ENCODE measurements at regions not wholly inside any gene's neighbourhood (a gene's known extent, or its start where the extent isn't known, plus 50 kb on each side); places are given as distances from the start of the nearest gene placed in this dataset.
"Not testable (repeated sequence)": the region's sequence is repeated elsewhere in the genome, so short reads cannot be mapped to it uniquely, and the experiment has no call there.

GRCh38 chr6:71665931-71666330 lies 220.4 kb upstream of the RIMS1 start:
- DNase-seq (ENCODE audit: extremely low spot score, insufficient read length, low read depth) (no peak), FAIRE-seq (no peak)

DNA sequence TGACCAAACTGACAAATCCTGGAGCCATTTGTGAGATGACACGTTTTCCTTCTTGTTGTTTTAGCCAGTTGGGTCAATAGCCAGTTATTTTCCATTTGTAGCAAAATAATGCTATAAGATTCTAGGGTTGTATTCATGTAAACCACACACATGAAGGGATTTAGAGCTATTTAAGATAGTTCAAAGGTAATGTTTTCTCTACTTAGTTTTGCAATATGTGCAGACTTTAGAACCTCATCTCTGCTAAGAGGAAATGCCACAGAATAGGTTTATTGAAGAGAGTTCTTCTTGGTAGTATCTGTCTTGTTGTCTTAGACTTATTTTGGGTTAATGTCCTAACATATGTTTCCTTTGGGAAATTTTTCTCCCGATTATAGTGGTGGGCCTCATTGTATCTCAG lies 213.5 kb upstream of the RIMS1 start:
- FAIRE-seq = no peak

DNA sequence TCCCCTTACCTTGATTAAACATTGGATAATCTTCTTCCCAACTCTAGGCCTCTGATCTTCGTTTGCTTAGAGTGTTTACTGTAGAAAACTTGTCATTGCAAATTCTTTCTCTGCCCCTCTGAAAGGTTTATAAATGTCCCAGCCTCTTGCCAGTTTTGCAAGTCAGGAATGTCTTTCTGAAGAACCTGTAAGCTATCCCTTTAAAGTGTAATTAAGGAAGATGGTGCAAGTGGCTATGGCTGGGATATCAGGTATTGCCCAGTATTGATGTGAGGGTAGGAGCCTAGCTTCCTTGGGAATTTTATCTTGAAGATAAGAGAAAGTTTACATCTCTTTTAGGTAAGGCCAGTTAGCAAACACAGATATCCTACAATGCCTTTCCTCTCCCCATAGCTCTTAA lies 211.0 kb upstream of the RIMS1 start:
- FAIRE-seq (no peak), DNase-seq (ENCODE audit: extremely low spot score, insufficient read length, low read depth) (no peak)

More for the DNA sequence above, 213.5 kb upstream of the RIMS1 start:
- no peak for DNase-seq (ENCODE audit: extremely low spot score, insufficient read length, low read depth)

DNA sequence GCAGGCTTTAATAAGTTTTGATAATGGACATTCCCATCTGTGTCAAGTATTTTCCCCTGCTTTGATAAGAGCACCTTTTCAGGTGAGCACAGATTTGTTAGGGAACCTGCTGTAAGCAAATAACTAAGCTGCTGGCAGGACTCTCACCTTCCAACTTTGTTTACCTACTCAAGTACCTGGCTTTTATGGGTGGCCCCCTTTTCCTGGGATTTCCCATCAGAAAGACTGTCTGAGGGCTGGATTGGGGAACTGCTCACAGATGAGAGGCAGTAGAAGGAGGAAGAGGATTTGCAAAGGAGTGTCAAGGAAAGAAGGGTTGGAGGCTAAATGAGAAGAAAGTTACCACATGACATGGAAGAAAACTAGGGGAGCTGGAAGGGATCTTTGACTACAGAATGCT lies 210.1 kb upstream of the RIMS1 start:
- no peak for DNase-seq (ENCODE audit: extremely low spot score, insufficient read length, low read depth)
- no peak for FAIRE-seq

- FAIRE-seq (no peak), DNase-seq (ENCODE audit: extremely low spot score, insufficient read length, low read depth) (no peak)
These were observed 208.3 kb upstream of the RIMS1 start for GRCh38 chr6:71678091-71678490.

DNA sequence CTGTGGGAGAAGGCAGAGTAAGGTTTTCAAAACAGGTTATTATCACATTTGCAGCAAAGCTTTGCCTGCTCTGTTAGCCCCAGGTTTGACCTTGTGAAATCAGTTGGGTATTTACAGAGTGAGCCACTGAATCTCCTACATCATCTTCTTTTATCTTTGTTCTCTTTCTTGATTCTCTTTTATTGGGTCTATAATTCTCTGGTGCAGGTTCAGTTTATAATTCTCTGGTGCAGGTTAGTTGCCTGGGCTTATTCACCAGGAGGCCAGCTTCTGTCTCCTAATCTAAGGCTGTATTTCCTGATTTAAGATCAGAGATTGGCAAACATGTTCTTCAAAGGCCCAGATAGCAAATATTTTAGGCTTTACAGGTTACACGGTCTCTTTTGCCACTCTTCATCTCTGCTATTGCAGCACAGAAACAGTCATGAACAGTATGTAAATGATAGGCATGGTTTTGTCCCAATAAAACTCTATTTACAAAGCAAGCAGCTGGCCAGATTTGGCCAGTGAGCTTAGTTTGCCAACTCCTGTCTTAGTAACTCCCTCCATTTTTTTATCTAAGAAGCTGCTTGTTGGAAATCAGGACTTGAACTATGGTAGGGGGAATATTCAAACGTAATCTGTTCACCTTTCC lies 205.0 kb upstream of the RIMS1 start:
- FAIRE-seq (no peak), DNase-seq (ENCODE audit: extremely low spot score, insufficient read length, low read depth) (no peak)

- FAIRE-seq; DNase-seq (ENCODE audit: extremely low spot score, insufficient read length, low read depth): not testable (repeated sequence)
These were observed 200.2 kb upstream of the RIMS1 start for GRCh38 chr6:71686021-71686677.

GRCh38 chr6:71698702-71699101 lies 187.6 kb upstream of the RIMS1 start:
- DNase-seq (ENCODE audit: extremely low spot score, insufficient read length, low read depth) (no peak), FAIRE-seq (no peak)

DNA sequence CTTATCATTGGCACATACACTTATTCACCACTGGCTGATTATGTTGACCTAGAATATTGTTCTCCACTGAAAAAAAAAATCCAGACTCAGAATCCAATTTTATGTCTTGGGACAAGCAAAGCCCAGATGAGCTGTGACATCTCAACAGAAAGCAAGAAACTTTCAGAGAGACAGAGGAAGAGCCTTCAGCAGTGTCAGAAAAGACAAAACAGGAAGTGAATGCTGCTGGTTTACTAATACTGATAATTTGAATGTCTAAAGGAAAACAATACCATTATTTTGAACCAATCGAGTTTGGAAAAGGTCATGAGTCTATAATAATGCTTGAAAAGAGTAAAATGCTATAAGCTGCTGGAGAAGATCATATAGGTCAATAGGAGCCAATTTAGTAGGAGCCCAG lies 179.8 kb upstream of the RIMS1 start:
- FAIRE-seq = no peak
- no peak for DNase-seq (ENCODE audit: extremely low spot score, insufficient read length, low read depth)

DNA sequence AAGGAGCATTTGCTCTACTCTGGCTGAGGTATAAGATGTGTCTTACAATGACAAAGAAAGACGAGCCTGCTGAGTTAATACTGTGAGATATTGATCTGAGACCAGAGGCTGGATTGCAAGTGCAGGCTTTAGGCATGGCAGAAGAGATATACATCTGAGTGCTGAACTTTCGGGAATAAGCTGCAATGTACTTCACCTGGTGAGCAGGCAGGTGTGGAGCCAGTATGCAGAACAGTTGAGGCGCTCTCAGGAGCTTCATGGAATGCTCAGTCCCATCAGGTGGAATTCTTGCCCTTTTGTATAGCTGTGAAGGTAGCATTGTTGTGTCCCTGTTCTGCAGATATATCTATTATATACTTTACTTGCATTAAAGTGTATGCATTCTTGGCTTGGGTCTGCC lies 179.3 kb upstream of the RIMS1 start:
- FAIRE-seq (no peak), DNase-seq (ENCODE audit: extremely low spot score, insufficient read length, low read depth) (no peak)

DNA sequence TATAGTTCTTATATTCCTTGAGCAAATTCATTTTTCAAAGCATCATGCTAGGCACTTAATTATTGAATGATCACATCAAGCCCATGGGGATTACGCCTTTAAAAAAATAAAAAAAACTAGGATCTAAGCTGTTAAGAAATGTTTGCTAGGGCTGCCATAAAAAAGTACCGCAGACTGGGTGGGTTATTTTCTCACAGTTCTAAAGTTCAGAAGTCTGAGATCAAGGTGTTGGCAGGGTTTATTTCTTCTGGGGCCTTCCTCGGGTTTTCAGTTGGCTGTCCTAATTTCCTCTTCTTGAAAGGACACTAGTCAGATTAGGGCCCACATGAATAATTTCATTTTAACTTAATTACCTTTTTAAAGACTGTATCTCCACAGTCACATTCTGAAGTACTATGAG lies 165.6 kb upstream of the RIMS1 start:
- no peak for DNase-seq (ENCODE audit: extremely low spot score, insufficient read length, low read depth)
- no peak for FAIRE-seq

GRCh38 chr6:71721642-71722041 lies 164.7 kb upstream of the RIMS1 start:
- FAIRE-seq (no peak), DNase-seq (ENCODE audit: extremely low spot score, insufficient read length, low read depth) (no peak)

- no peak for FAIRE-seq
These were observed 163.6 kb upstream of the RIMS1 start for GRCh38 chr6:71722736-71723135.

GRCh38 chr6:71724456-71725125 lies 161.8 kb upstream of the RIMS1 start:
- FAIRE-seq (no peak), DNase-seq (ENCODE audit: extremely low spot score, insufficient read length, low read depth) (no peak)

More at GRCh38 chr6:71722736-71723135, 163.6 kb upstream of the RIMS1 start:
- DNase-seq (ENCODE audit: extremely low spot score, insufficient read length, low read depth) = no peak

GRCh38 chr6:71725126-71725470 lies 161.3 kb upstream of the RIMS1 start:
- FAIRE-seq = no peak
- no peak for DNase-seq (ENCODE audit: extremely low spot score, insufficient read length, low read depth)

- FAIRE-seq (no peak), DNase-seq (ENCODE audit: extremely low spot score, insufficient read length, low read depth) (no peak)
These were observed 160.2 kb upstream of the RIMS1 start for GRCh38 chr6:71726121-71726520.

- DNase-seq (ENCODE audit: extremely low spot score, insufficient read length, low read depth) (no peak), FAIRE-seq (peak; percentile 60)
These were observed 158.6 kb upstream of the RIMS1 start for GRCh38 chr6:71727632-71728294.

DNA sequence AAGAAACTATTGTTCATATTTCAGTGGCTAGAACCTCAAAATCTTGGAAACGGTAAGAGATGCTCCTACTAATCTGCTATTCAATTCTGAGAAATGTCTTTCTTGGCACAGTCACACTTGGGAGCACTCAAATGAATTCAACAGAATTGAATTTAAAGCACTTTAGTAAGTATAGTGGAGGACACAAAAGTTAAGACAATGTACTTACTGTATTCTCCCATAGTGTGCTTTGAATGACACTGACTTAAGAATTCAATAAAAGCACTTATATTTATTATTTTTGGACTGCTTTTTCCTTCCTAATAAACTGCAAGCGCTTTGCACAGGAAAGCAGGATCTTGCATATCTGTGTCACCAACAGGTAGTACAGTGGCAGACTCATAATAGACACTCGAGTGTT lies 156.1 kb upstream of the RIMS1 start:
- DNase-seq (ENCODE audit: extremely low spot score, insufficient read length, low read depth) (no peak), FAIRE-seq (no peak)

DNA sequence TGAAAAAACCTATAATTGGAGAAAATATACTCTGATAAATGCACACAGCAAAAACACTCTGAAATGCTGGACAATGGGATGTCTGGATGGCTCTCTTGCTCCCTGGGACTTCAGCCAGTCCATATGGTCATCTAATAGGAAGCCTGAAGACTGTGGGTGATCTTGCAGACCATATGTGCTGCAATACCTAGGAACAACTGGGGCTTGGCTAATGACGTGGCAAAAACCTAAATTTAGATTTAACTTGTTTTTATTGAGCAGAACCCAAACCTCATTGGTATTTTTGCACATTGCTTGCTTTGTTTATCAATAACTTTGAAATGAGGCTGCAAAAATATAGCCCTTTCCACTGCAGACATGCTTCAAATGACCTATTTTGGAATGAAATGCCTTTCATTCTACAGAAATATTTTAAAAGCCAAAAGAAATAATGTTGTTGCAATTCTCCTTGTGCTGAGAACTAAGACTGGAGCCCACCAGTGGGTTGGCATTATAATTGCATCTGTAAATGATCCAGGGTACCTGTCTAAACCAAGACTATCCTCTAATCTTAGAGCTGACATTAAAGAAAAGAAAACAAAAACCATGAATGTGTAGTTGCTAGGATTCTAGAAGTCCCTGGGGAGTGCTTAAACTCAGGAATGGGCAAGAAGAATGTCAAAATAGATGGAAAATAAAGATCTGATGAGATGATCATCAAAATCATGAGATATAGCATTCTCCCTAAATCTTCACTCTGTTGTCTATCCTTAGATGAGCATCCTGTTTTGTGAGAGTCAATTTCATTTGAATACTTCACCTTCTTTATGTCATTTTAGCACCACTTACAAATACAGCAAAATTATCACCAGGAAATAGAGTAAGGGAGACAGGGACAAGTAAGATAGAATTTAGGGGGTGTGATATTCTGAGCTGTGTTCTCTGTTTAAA lies 152.1 kb upstream of the RIMS1 start:
- DNase-seq (ENCODE audit: extremely low spot score, insufficient read length, low read depth) (no peak), FAIRE-seq (no peak)

DNA sequence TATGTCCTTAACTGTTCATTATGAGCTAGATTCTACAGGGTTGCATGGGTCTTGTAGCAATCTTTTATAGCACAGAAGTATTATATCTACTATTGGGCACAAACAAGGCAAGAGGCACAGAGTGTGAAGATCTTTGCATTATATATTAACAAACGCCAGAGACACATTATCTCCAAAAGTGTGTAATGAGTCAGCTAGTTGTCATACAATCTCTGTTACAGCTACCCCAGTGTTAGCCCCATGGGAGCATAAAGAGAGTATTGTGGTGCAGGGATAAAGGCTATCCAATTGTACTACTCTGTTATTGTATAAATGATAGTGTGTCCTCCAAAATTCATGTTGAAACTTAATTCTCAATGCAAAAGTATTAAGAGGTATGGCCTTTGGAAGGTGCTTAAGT lies 148.4 kb upstream of the RIMS1 start:
- FAIRE-seq = no peak

More for the DNA sequence above, 148.4 kb upstream of the RIMS1 start:
- no peak for DNase-seq (ENCODE audit: extremely low spot score, insufficient read length, low read depth)

Data from GM18507 (cell line).